Stimulated activated naive B cell treated with anti-CD40 and anti-IgM and Interleukin-4, amounts not matched to agents 10 μg/mL and 1 μg/mL and 100 μg/mL, for 72 hours (primary cell): ENCODE measurements at regions not wholly inside any gene's neighbourhood (a gene's known extent, or its start where the extent isn't known, plus 50 kb on each side); places are given as distances from the start of the nearest gene placed in this dataset.

Experiments used
- ATAC-seq, 2 donors: fragments of 150-1000 bp; cut with Tn5 transposase; replicated peaks; 2 replicates each; pipeline ENCODE4 v1.10.0; 2021; ENCODE audit warnings: moderate library complexity in 1 of 2
- DNase-seq: peaks from one replicate; pipeline ENCODE4 v3.0.0; 2021
- H3K27ac Mint-ChIP-seq: one replicate; pipeline ENCODE4 v1.8.0; 2022; ENCODE audit warnings: mild to moderate bottlenecking, mixed read lengths
- H3K27me3 Mint-ChIP-seq, 2 donors: one replicate each; pipeline ENCODE4 v1.8.0; 2022; ENCODE audit warnings: mixed read lengths in 2 of 2
- H3K36me3 Mint-ChIP-seq, 2 donors: one replicate each; pipeline ENCODE4 v1.8.0; 2022; ENCODE audit warnings: mixed read lengths in 2 of 2, mild to moderate bottlenecking in 1 of 2
- H3K4me1 Mint-ChIP-seq, 2 donors: one replicate each; pipeline ENCODE4 v1.8.0; 2022; ENCODE audit warnings: mixed read lengths in 2 of 2, mild to moderate bottlenecking in 1 of 2
- H3K4me3 Mint-ChIP-seq, 2 donors: one replicate each; pipeline ENCODE4 v1.8.0; 2022; ENCODE audit warnings: mild to moderate bottlenecking in 2 of 2, mixed read lengths in 2 of 2, moderate library complexity in 1 of 2
- H3K9me3 Mint-ChIP-seq, 2 donors: one replicate each; pipeline ENCODE4 v1.8.0; 2022; ENCODE audit warnings: mixed read lengths in 2 of 2, mild to moderate bottlenecking in 1 of 2

DNA sequence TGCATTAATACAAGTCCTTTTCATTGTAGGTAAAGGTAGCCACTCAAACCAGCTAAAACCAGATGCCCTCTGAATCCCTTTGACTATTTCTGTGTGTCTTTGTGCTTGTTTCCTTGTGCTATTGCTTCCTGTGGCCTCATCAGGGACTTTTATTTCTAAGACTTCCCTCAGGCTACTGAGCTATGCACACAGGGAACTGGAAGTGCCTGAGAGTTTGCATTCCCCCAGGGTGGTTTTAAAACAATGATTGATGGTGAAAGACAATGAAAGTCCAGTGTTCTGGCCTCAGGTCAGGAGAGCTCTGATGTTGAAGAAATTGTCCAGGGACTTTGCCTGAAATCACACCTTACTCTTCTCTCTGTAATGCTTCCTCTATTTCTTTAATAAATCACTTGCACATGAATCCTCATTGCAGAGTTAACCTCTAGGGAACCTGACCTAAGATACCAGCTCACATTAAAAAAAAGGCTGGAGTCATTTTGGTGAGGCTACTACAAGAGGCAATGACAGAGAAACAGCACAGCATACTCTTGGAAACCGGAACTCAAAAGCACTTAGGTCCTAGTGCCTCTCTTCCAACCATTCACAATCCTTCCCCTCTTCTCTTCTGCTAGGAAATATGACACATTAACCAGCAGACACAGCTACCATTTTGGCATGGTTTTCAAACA, 158.1 kb upstream of the NREP start:
- DNase-seq: no peak
- Mint-ChIP-seq H3K27ac (no peak overlapping the region), H3K36me3 (no peaks in the 10 kb centered on the region), H3K27me3 (peaks cover 0 to 4% of the 10 kb centered on the region in 2 donors), H3K4me3 (no peak overlapping the region), H3K4me1 (peaks cover 0 to 4% of the 10 kb centered on the region in 2 donors), H3K9me3 (peaks cover 0 to 4% of the 10 kb centered on the region in 2 donors)
- ATAC-seq: no peak

GRCh38 chr5:111902436-111902835, 145.4 kb upstream of the NREP start:
- peaks cover 0 to 8% of the 10 kb centered on the region in 2 donors for H3K36me3 Mint-ChIP-seq
- no peaks in the 10 kb centered on the region for H3K27me3 Mint-ChIP-seq
- DNase-seq (no peak), ATAC-seq (no peak)
- H3K9me3 Mint-ChIP-seq: peaks cover 10 to 15% of the 10 kb centered on the region in 2 donors
- peaks cover 0 to 8% of the 10 kb centered on the region in 2 donors for H3K4me1 Mint-ChIP-seq
- H3K27ac Mint-ChIP-seq: no peak overlapping the region
- H3K4me3 Mint-ChIP-seq: no peak overlapping the region

- peak; percentile 22 to 31 for ATAC-seq
- no peak overlapping the region for H3K4me3 Mint-ChIP-seq
- no peak overlapping the region for H3K27ac Mint-ChIP-seq
- H3K27me3 Mint-ChIP-seq: no peaks in the 10 kb centered on the region
- H3K36me3 Mint-ChIP-seq: peaks cover 0 to 8% of the 10 kb centered on the region in 2 donors
- peaks cover 0 to 8% of the 10 kb centered on the region in 2 donors for H3K4me1 Mint-ChIP-seq
- peaks cover 10 to 15% of the 10 kb centered on the region in 2 donors for H3K9me3 Mint-ChIP-seq
- no peak for DNase-seq
These were observed 144.3 kb upstream of the NREP start for GRCh38 chr5:111901296-111901695.

- Mint-ChIP-seq H3K9me3 (peaks cover 11 to 21% of the 10 kb centered on the region in 2 donors), H3K27me3 (no peaks in the 10 kb centered on the region), H3K36me3 (peaks cover 0 to 8% of the 10 kb centered on the region in 2 donors), H3K4me3 (no peak overlapping the region), H3K4me1 (no peaks in the 10 kb centered on the region), H3K27ac (no peak overlapping the region)
- no peak for DNase-seq
- no peak for ATAC-seq
These were observed 136.0 kb upstream of the NREP start for GRCh38 chr5:111892949-111893348.

- H3K27ac Mint-ChIP-seq: no peak overlapping the region
- no peak for ATAC-seq
- peaks cover 14 to 23% of the 10 kb centered on the region in 2 donors for H3K9me3 Mint-ChIP-seq
- no peaks in the 10 kb centered on the region for H3K27me3 Mint-ChIP-seq
- H3K4me1 Mint-ChIP-seq: no peaks in the 10 kb centered on the region
- DNase-seq: no peak
- H3K4me3 Mint-ChIP-seq: no peak overlapping the region
- H3K36me3 Mint-ChIP-seq: peaks cover 0 to 7% of the 10 kb centered on the region in 2 donors
These were observed 130.7 kb upstream of the NREP start for GRCh38 chr5:111887706-111888105.

DNA sequence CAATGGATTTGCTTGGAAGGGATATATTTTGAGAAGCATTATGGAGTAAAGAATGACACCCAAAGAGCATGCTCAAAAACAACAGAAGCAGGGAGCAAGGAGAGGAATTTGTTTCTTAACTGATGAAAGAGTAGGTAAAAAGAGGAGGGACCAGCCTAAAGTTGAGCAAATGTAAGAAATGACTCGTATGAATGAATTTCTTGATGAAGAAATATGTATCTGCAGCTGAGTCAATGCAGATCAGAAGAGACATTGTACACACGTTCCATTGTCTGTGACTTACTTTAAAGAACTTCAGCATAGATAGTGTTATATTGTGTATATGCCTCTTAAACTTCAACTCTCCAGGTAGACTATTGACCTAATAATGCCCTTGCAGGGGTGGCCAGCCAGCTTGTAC, 112.7 kb upstream of the NREP start:
- H3K27me3 Mint-ChIP-seq: no peaks in the 10 kb centered on the region
- no peaks in the 10 kb centered on the region for H3K9me3 Mint-ChIP-seq
- no peaks in the 10 kb centered on the region for H3K36me3 Mint-ChIP-seq
- DNase-seq: no peak
- no peaks in the 10 kb centered on the region for H3K4me1 Mint-ChIP-seq
- no peak overlapping the region for H3K27ac Mint-ChIP-seq
- no peak overlapping the region for H3K4me3 Mint-ChIP-seq
- no peak for ATAC-seq

DNA sequence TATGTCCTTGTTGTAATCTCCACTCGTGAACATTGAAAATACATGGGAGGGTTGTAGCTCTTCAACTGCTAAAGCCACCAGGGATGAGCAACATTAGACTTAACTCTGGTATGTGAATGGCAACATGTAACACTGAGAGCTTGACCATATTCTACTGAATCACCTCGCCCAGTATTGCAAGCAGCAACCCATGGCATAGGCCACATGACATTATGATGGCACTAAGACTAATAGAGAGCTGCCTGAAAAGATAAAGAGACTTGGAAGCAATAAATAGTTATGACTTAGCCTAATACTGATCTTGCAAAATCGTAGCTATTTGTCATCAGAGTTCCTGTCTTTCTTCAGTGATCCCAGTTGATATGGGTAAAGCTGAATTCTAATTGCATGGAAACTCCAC, 108.4 kb upstream of the NREP start:
- Mint-ChIP-seq H3K27ac (no peak overlapping the region), H3K4me1 (no peaks in the 10 kb centered on the region), H3K36me3 (no peaks in the 10 kb centered on the region), H3K27me3 (no peaks in the 10 kb centered on the region), H3K4me3 (no peak overlapping the region), H3K9me3 (no peaks in the 10 kb centered on the region)
- DNase-seq (no peak), ATAC-seq (no peak)

DNA sequence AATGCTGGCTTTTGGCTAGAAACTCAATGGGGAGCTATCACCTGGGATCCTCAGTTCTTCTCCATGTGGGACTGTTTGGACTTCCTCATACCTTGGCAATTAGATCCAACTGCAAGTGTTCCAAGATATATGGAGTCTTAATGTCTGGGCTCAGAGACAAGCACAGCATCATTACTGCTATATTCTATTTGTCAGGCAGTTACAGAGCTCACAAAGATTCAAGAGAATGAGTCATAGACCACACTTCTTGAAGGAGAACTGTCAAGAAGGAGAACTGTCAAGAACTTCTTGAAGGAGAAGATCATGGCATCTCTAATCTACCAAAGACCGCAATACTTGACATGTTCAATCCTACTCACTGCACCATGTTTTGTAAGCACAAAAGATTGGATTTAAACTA, 106.8 kb upstream of the NREP start:
- Mint-ChIP-seq H3K27ac (no peak overlapping the region), H3K27me3 (peaks cover 0 to 4% of the 10 kb centered on the region in 2 donors), H3K4me3 (no peak overlapping the region), H3K4me1 (no peaks in the 10 kb centered on the region), H3K36me3 (no peaks in the 10 kb centered on the region), H3K9me3 (no peaks in the 10 kb centered on the region)
- ATAC-seq (no peak), DNase-seq (no peak)

DNA sequence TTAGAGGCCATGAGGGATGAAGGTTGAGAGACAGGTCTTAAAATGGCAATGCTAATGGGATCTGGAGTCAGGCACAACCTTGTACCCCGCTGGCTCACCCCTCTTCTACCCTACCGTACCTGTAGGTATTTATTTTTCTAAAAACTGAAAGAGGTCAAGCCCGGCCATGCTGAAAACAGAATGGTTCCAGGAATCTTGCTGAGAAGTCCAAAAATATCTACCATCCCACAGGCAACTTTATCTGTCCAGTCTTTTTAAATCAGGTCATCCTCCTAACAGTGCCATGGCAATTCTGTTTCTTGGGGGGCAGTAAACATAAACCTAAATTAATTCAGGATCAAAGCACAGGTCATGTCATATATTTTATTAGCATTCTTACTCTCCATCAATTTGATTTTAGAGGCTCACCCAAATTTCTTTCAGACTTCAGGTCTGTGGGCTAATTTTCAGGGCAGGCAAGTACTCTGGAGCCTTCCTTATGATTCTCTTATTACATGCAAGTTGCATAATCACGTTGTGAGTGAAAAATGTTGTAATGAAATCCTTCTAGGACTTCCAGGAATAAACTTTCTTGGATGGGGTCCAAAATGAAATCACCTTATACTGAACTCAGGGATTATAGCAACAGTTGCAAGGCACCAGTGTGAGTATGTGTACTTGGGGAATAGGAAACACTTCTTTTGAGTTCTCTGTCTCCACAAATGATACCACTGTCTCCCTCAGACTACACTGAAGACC, 102.7 kb upstream of the NREP start:
- Mint-ChIP-seq H3K36me3 (no peaks in the 10 kb centered on the region), H3K4me3 (no peak overlapping the region), H3K27ac (no peak overlapping the region), H3K9me3 (no peaks in the 10 kb centered on the region), H3K27me3 (peaks cover 0 to 4% of the 10 kb centered on the region in 2 donors), H3K4me1 (no peaks in the 10 kb centered on the region)
- ATAC-seq (no peak), DNase-seq (no peak)

DNA sequence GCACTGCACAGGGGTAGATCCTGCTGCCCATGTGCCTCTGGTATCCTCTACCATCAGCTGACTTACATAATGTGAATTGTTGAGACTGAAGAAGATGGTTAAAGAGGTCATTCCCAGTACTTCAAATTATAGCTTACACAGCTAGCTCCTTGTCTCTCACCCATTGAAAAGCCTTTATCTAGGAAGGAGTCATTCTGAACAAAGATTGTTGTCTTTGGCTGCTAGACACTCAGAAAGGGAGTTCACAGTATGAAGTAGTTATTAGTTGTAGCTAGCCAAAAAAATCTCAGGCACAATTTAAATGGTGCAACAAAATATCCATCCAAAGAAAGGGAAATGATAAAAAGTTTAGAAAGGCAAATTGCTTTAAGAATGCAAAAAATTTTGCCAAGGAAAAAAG, 102.0 kb upstream of the NREP start:
- DNase-seq (no peak), ATAC-seq (no peak)
- Mint-ChIP-seq H3K27ac (no peak overlapping the region), H3K4me3 (no peak overlapping the region), H3K27me3 (peaks cover 0 to 4% of the 10 kb centered on the region in 2 donors), H3K4me1 (peaks cover 0 to 3% of the 10 kb centered on the region in 2 donors), H3K9me3 (no peaks in the 10 kb centered on the region), H3K36me3 (no peaks in the 10 kb centered on the region)

GRCh38 chr5:111857623-111858022, 100.6 kb upstream of the NREP start:
- Mint-ChIP-seq H3K27ac (no peak overlapping the region), H3K27me3 (peaks cover 0 to 4% of the 10 kb centered on the region in 2 donors), H3K36me3 (no peaks in the 10 kb centered on the region), H3K4me3 (no peak overlapping the region), H3K4me1 (peaks cover 0 to 7% of the 10 kb centered on the region in 2 donors), H3K9me3 (no peaks in the 10 kb centered on the region)
- DNase-seq (no peak), ATAC-seq (no peak)

DNA sequence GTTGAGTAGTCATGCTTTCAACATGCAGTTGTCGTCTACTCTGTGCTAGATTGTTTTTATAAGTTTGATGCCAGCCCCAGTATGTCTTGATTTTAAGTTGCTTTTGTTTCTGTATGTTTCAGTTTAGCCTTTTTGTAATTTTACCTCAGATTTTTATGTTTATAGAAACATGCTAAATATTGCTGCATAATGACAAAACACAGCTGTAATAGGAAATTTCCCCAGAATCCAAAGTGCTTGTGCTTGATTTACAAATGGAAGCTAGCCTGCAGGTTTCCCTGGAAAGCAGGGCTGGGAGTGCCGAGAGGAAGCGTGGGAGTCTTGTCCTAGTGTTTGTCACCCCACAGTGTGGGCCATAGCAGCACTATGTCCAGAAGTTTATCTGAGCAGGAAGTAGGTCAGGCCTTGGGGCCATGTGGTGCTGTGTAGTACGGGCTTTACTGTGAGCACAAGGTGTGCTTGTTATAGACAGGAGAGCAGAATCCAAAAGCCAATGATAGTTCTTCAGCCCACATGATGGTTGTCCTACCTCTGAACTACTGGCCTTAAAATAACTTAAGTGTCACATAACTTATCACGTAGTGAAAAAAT, 100.0 kb upstream of the NREP start:
- Mint-ChIP-seq H3K27ac (no peak overlapping the region), H3K4me1 (peaks cover 0 to 7% of the 10 kb centered on the region in 2 donors), H3K9me3 (no peaks in the 10 kb centered on the region), H3K27me3 (peaks cover 0 to 4% of the 10 kb centered on the region in 2 donors), H3K36me3 (no peaks in the 10 kb centered on the region), H3K4me3 (no peak overlapping the region)
- DNase-seq: no peak
- ATAC-seq: no peak

GRCh38 chr5:111855356-111855755, 98.4 kb upstream of the NREP start:
- Mint-ChIP-seq H3K27ac (no peak overlapping the region), H3K9me3 (no peaks in the 10 kb centered on the region), H3K4me1 (peaks cover 0 to 7% of the 10 kb centered on the region in 2 donors), H3K4me3 (no peak overlapping the region), H3K27me3 (peaks cover 0 to 4% of the 10 kb centered on the region in 2 donors), H3K36me3 (no peaks in the 10 kb centered on the region)
- ATAC-seq (no peak), DNase-seq (no peak)

DNA sequence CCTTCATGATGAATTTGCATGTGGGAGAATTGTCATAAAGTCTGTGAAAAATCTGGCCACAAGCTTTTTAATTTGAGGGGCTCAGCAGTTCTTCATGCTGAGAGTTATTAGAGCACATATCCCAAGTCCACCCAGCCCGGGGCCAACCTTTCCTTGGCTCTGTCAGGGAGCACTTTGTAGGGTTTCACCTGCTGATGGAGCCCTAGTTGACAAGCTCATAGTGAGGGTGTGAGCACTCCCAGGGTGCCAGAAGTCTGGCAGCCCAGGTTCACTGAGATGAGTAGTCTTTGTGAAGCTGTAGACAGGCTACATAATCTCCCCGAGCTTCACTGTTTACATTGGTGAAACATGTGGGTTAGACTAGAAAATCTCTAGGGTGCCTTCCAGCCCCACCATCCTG, 97.2 kb upstream of the NREP start:
- H3K27me3 Mint-ChIP-seq: peaks cover 0 to 3% of the 10 kb centered on the region in 2 donors
- H3K4me1 Mint-ChIP-seq: peaks cover 0 to 7% of the 10 kb centered on the region in 2 donors
- DNase-seq (no peak), ATAC-seq (no peak)
- no peak overlapping the region for H3K4me3 Mint-ChIP-seq
- no peaks in the 10 kb centered on the region for H3K9me3 Mint-ChIP-seq
- H3K27ac Mint-ChIP-seq: no peak overlapping the region
- no peaks in the 10 kb centered on the region for H3K36me3 Mint-ChIP-seq

GRCh38 chr5:111853748-111854147, 96.8 kb upstream of the NREP start:
- ATAC-seq: peak; percentile 83 to 91
- H3K9me3 Mint-ChIP-seq: no peaks in the 10 kb centered on the region

More at GRCh38 chr5:111853748-111854147, 96.8 kb upstream of the NREP start:
- H3K27ac Mint-ChIP-seq: no peak overlapping the region
- H3K4me1 Mint-ChIP-seq: peaks cover 0 to 7% of the 10 kb centered on the region in 2 donors
- no peaks in the 10 kb centered on the region for H3K36me3 Mint-ChIP-seq
- H3K27me3 Mint-ChIP-seq: no peaks in the 10 kb centered on the region
- H3K4me3 Mint-ChIP-seq: no peak overlapping the region
- no peak for DNase-seq
